KMS-11 (cell line): ENCODE measurements at regions not wholly inside any gene's neighbourhood (a gene's known extent, or its start where the extent isn't known, plus 50 kb on each side); places are given as distances from the start of the nearest gene placed in this dataset.

Source experiments
- H2AFZ ChIP-seq: fragments of 200-600 bp; sonication (generic); 2 replicates; pipeline ENCODE4 v1.6.1; 2016; ENCODE audit warnings: antibody characterized with exemption, mixed run types, low read depth
- H3K27ac ChIP-seq: fragments of 200-600 bp; sonication (generic); 2 replicates; pipeline ENCODE4 v1.6.1; 2016; ENCODE audit warnings: mild to moderate bottlenecking, mixed run types
- H3K27me3 ChIP-seq: fragments of 200-600 bp; sonication (generic); 2 replicates; pipeline ENCODE4 v1.6.1; 2017; ENCODE audit warnings: mild to moderate bottlenecking, low read depth, mixed run types, moderate library complexity; ENCODE audit not compliant: insufficient read depth
- H3K36me3 ChIP-seq: fragments of 200-600 bp; sonication (generic); 2 replicates; pipeline ENCODE4 v1.6.1; 2017; ENCODE audit warnings: mild to moderate bottlenecking, mixed run types; ENCODE audit not compliant: insufficient read depth
- H3K4me1 ChIP-seq: fragments of 200-600 bp; sonication (generic); 2 replicates; pipeline ENCODE4 v1.6.1; 2016; ENCODE audit warnings: mild to moderate bottlenecking, low read depth, mixed run types; ENCODE audit not compliant: poor library complexity, severe bottlenecking
- H3K4me2 ChIP-seq: fragments of 200-600 bp; sonication (generic); 2 replicates; pipeline ENCODE4 v1.7.0; 2016; ENCODE audit warnings: mild to moderate bottlenecking, mixed run types
- H3K4me3 ChIP-seq: fragments of 200-600 bp; sonication (generic); IDR thresholded peaks from 2 replicates; pipeline ENCODE4 v1.6.1; 2017; ENCODE audit warnings: low read depth, low read length, mixed read lengths; ENCODE audit not compliant: insufficient read depth
- H3K79me2 ChIP-seq: fragments of 200-600 bp; sonication (generic); 2 replicates; pipeline ENCODE4 v1.6.1; 2016; ENCODE audit warnings: low read depth, mixed run types; ENCODE audit not compliant: insufficient read depth
- H3K9ac ChIP-seq: fragments of 200-600 bp; sonication (generic); 2 replicates; pipeline ENCODE4 v1.6.1; 2016; ENCODE audit warnings: mild to moderate bottlenecking, mixed run types
- H4K20me1 ChIP-seq: fragments of 200-600 bp; sonication (generic); 2 replicates; pipeline ENCODE4 v1.6.1; 2016; ENCODE audit warnings: mild to moderate bottlenecking, mixed run types; ENCODE audit not compliant: insufficient read depth
- TF ChIP-seq, protein P1 (sequence below): fragments of 200-600 bp; sonication (generic); conservative IDR thresholded peaks from 2 replicates; pipeline ENCODE4 v1.6.1; 2017; ENCODE audit warnings: low read depth, mild to moderate bottlenecking, antibody characterized with exemption, low read length, moderate library complexity, mixed read lengths

DNA sequence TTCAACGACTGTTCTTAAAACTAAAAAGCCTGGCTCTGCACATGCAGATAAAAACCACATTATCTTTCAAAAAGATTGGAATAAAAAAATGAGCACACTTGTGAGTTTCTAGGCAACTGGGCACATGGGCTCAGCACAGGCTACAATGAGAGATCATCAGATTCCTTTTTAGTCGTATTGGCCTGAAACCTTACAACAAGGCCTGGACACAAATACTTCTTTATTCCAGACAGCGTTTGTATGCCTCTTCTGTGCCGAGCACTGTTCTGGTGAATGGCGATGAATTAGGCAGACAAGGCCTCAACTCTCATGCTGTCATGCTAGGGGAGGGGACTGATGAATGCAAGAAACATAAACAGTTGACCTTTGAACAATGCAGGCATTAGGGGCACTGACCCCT is 463.0 kb downstream of the AACS start:
- Histone ChIP-seq H3K36me3 (no peaks in the 10 kb centered on the region), H3K27ac (no peak overlapping the region), H2AFZ (no peak overlapping the region), H3K79me2 (no peaks in the 10 kb centered on the region), H3K27me3 (no peaks in the 10 kb centered on the region), H3K9ac (no peak overlapping the region), H3K4me1 (no peaks in the 10 kb centered on the region), H3K4me2 (no peak overlapping the region), H4K20me1 (no peaks in the 10 kb centered on the region), H3K4me3 (no peak overlapping the region)
- TF ChIP-seq, protein P1, sequence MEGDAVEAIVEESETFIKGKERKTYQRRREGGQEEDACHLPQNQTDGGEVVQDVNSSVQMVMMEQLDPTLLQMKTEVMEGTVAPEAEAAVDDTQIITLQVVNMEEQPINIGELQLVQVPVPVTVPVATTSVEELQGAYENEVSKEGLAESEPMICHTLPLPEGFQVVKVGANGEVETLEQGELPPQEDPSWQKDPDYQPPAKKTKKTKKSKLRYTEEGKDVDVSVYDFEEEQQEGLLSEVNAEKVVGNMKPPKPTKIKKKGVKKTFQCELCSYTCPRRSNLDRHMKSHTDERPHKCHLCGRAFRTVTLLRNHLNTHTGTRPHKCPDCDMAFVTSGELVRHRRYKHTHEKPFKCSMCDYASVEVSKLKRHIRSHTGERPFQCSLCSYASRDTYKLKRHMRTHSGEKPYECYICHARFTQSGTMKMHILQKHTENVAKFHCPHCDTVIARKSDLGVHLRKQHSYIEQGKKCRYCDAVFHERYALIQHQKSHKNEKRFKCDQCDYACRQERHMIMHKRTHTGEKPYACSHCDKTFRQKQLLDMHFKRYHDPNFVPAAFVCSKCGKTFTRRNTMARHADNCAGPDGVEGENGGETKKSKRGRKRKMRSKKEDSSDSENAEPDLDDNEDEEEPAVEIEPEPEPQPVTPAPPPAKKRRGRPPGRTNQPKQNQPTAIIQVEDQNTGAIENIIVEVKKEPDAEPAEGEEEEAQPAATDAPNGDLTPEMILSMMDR = no peak

DNA sequence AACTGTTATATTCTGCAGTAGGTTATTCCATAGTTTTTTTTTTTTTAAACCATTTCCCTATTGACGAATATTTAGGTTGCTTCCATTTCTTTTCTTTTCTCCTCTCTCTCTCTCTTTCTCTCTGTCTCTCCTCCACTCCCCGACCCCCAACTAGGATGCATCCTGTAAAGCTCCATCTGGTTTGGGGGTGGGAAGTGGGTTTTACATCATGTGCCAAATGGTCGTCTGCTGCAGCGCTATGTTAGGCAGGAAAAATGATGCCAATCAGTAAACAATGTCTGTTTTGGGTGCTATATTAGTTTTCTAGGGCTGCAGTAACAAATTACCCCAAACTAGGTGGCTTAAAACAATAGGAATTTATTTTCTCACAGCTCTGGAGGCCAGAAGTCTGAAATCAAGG is 465.0 kb downstream of the AACS start:
- H3K36me3 ChIP-seq = no peaks in the 10 kb centered on the region
- no peak overlapping the region for H3K4me2 ChIP-seq
- TF ChIP-seq, protein P1 = no peak
- no peaks in the 10 kb centered on the region for H4K20me1 ChIP-seq
- no peaks in the 10 kb centered on the region for H3K79me2 ChIP-seq
- no peaks in the 10 kb centered on the region for H3K27me3 ChIP-seq
- no peaks in the 10 kb centered on the region for H3K4me1 ChIP-seq
- H2AFZ ChIP-seq = no peak overlapping the region
- H3K27ac ChIP-seq = no peak overlapping the region
- no peak overlapping the region for H3K4me3 ChIP-seq
- no peak overlapping the region for H3K9ac ChIP-seq

DNA sequence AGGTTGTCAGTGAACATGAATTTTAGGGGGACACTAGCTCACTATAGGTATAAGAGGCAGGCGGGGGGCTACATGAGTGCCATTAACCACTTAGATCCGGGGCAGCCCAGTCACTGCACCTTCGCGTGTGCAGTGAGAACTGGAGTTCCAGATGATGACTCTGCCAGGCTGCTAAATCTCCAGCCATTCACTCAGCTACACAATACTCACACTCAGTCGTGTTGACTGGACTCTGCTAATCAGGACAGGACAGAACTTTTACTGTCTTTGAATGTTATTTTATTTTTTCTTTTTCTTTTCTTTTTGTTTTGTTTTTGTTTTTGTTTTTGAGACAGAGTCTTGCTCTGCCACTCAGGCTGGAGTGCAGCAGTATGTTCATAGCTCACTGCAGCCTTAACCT is 465.6 kb downstream of the AACS start:
- TF ChIP-seq, protein P1 = no peak
- no peaks in the 10 kb centered on the region for H4K20me1 ChIP-seq
- no peak overlapping the region for H2AFZ ChIP-seq
- H3K27ac ChIP-seq = no peak overlapping the region
- H3K9ac ChIP-seq = no peak overlapping the region
- H3K4me1 ChIP-seq = no peaks in the 10 kb centered on the region
- no peak overlapping the region for H3K4me3 ChIP-seq
- H3K27me3 ChIP-seq = no peaks in the 10 kb centered on the region
- no peaks in the 10 kb centered on the region for H3K36me3 ChIP-seq
- no peaks in the 10 kb centered on the region for H3K79me2 ChIP-seq
- no peak overlapping the region for H3K4me2 ChIP-seq

DNA sequence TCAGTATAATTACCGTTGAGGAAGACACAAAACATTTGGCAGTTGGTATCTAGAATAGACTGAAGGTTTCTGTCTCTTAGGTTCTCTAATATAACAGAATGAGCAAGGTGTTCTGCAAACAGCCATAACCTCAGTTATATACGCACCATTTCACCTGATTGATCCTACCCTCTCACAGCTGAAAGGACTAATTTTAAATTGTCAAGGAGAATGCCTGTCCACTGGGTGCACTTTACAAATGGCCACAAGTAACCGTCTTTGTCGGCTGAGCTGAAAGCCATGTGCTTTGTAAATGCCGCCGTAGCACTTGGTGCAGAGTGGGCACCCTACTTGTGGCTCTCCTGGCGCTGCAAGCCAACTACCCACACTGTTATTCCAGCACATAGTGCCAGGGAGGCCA is 466.3 kb downstream of the AACS start:
- no peak overlapping the region for H2AFZ ChIP-seq
- H3K27me3 ChIP-seq = no peaks in the 10 kb centered on the region
- no peak overlapping the region for H3K27ac ChIP-seq
- no peak overlapping the region for H3K4me2 ChIP-seq
- H3K36me3 ChIP-seq = no peaks in the 10 kb centered on the region
- TF ChIP-seq, protein P1 = no peak
- no peaks in the 10 kb centered on the region for H3K79me2 ChIP-seq
- H3K4me1 ChIP-seq = no peaks in the 10 kb centered on the region
- no peaks in the 10 kb centered on the region for H4K20me1 ChIP-seq
- no peak overlapping the region for H3K4me3 ChIP-seq
- no peak overlapping the region for H3K9ac ChIP-seq

DNA sequence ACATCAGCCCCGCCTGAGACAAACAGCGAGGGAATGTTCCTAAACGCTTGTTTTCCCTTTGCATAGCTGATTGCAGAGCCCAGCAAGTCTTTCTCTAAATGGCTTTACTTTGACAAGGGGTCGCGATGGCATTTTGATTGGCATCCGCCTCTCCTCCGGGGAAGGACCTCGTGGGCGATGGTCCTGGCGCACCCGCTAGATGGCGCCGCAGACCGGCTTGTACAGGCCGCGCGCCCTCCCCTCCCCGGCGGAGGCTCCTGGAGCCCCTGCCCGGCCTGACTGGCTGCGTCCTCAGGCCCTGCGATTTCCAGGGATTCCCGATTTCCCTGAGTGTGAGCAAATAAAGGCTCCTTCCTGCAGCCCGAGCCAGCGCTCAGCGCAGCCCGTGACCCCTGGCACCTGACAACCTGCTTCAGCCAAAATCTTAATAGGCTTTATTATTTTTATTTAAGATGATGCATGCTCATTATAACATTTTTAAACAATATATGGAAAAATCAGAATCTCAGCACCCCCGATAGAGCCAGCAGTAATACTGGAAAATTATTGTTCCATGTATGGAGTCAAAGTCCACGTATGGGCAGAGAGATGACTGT is 468.3 kb downstream of the AACS start:
- TF ChIP-seq, protein P1 = 0 out of 2 replicates have a peak, but pooled peaks have one; percentile 27
- Histone ChIP-seq H3K9ac (no peak overlapping the region), H3K4me3 (no peak overlapping the region), H3K79me2 (no peaks in the 10 kb centered on the region), H3K4me1 (no peaks in the 10 kb centered on the region), H3K27me3 (no peaks in the 10 kb centered on the region), H3K36me3 (no peaks in the 10 kb centered on the region), H3K4me2 (no peak overlapping the region), H4K20me1 (no peaks in the 10 kb centered on the region), H3K27ac (no peak overlapping the region), H2AFZ (no peak overlapping the region)
